Type B pancreatic cell (in vitro differentiated cells): ENCODE measurements at regions not wholly inside any gene's neighbourhood (a gene's known extent, or its start where the extent isn't known, plus 50 kb on each side); places are given as distances from the start of the nearest gene placed in this dataset.

Source experiments
- DNase-seq: peaks from one replicate; pipeline ENCODE4 v3.0.0; 2021; ENCODE audit warnings: mixed read lengths; ENCODE audit not compliant: unreplicated experiment; ENCODE audit errors: extremely low spot score
- H3K27ac Mint-ChIP-seq: 2 replicates; pipeline ENCODE4 v1.8.0; 2021; ENCODE audit warnings: mild to moderate bottlenecking, mixed read lengths
- H3K27me3 Mint-ChIP-seq: 2 replicates; pipeline ENCODE4 v1.8.0; 2021; ENCODE audit warnings: mixed read lengths
- H3K36me3 Mint-ChIP-seq: 2 replicates; pipeline ENCODE4 v1.8.0; 2021; ENCODE audit warnings: mixed read lengths
- H3K4me1 Mint-ChIP-seq: one replicate; pipeline ENCODE4 v1.8.0; 2021; ENCODE audit warnings: mixed read lengths; ENCODE audit not compliant: unreplicated experiment
- H3K4me3 Mint-ChIP-seq: 2 replicates; pipeline ENCODE4 v1.8.0; 2021; ENCODE audit warnings: mild to moderate bottlenecking, mixed read lengths
- H3K9me3 Mint-ChIP-seq: 2 replicates; pipeline ENCODE4 v1.8.0; 2021; ENCODE audit warnings: mixed read lengths
- CTCF ChIP-seq: fragments of 200-600 bp; sonication (generic); conservative IDR thresholded peaks from 2 replicates; pipeline ENCODE4 v1.5.0; 2021; ENCODE audit warnings: antibody characterized with exemption, mild to moderate bottlenecking

GRCh38 chr2:54403512-54404238, 52.5 kb upstream of the SPTBN1 start:
- H3K27ac Mint-ChIP-seq = no peak overlapping the region
- no peak overlapping the region for H3K4me3 Mint-ChIP-seq
- H3K36me3 Mint-ChIP-seq = no peaks in the 10 kb centered on the region
- TF ChIP-seq CTCF = no peak
- no peaks in the 10 kb centered on the region for H3K9me3 Mint-ChIP-seq
- peaks cover 34% of the 10 kb centered on the region for H3K4me1 Mint-ChIP-seq
- no peak for DNase-seq
- peaks cover 12% of the 10 kb centered on the region for H3K27me3 Mint-ChIP-seq

- Mint-ChIP-seq H3K27me3 (peaks cover 11% of the 10 kb centered on the region), H3K4me3 (no peak overlapping the region), H3K36me3 (no peaks in the 10 kb centered on the region), H3K4me1 (peaks cover 34% of the 10 kb centered on the region), H3K27ac (no peak overlapping the region), H3K9me3 (no peaks in the 10 kb centered on the region)
- DNase-seq = no peak
- TF ChIP-seq CTCF = no peak
These were observed 51.9 kb upstream of the SPTBN1 start for GRCh38 chr2:54404270-54404669.

- peaks cover 3% of the 10 kb centered on the region for H3K27me3 Mint-ChIP-seq
- no peak overlapping the region for H3K27ac Mint-ChIP-seq
These were observed 50.1 kb upstream of the SPTBN1 start for GRCh38 chr2:54406031-54406430.

More at GRCh38 chr2:54406031-54406430, 50.1 kb upstream of the SPTBN1 start:
- Mint-ChIP-seq H3K9me3 (no peaks in the 10 kb centered on the region), H3K36me3 (no peaks in the 10 kb centered on the region), H3K4me1 (peaks cover 41% of the 10 kb centered on the region), H3K4me3 (no peak overlapping the region)
- no peak for TF ChIP-seq CTCF
- no peak for DNase-seq
